ENCODE measurements at regions not wholly inside any gene's neighbourhood (a gene's known extent, or its start where the extent isn't known, plus 50 kb on each side); places are given as distances from the start of the nearest gene placed in this dataset.

GRCh38 chr15:46170326-46170725 is 535.5 kb downstream of the SQOR start:
- in situ Hi-C loops (cut with MboI; ENCODE audit: low pct_unique_long_range_greater_than_20kb in 2 of 9, low sequenced_read_pairs in 9 of 9, unreplicated experiment in 9 of 9), result no loop called here
- ATAC-seq (replicated peaks in 6 of 8), result no peak
- H3K4me1 ChIP-seq (replicated peaks in 1 of 2), result no peaks in the 10 kb centered on the region
- H3K27ac ChIP-seq, result no peak overlapping the region
- no peak overlapping the region for H3K4me3 ChIP-seq
- 24 to 95% (median 91%) methylated on average over 1 to 3 of the region's 3 CpGs; no CpG with 5 or more reads in 2 of the 10 experiments for WGBS, 10 experiments

GRCh38 chr15:46174122-46174521 is 539.3 kb downstream of the SQOR start:
- no peak for ATAC-seq (replicated peaks in 6 of 8)

GRCh38 chr15:46177219-46177618 is 542.4 kb downstream of the SQOR start:
- in situ Hi-C loops (cut with MboI; ENCODE audit: low pct_unique_long_range_greater_than_20kb in 2 of 9, low sequenced_read_pairs in 9 of 9, unreplicated experiment in 9 of 9), result no loop called here
- WGBS, 10 experiments, result 0 to 100% (median 67%) methylated on average over 1 to 2 of the region's 2 CpGs
- Histone ChIP-seq H3K27ac (no peak overlapping the region), H3K4me1 (replicated peaks in 1 of 2) (peaks cover 0 to 4% of the 10 kb centered on the region in 2 donors), H3K4me3 (no peak overlapping the region)
- ATAC-seq (replicated peaks in 6 of 8), result no peak

More at GRCh38 chr15:46174122-46174521, 539.3 kb downstream of the SQOR start:
- H3K27ac ChIP-seq, result no peak overlapping the region
- in situ Hi-C loops (cut with MboI; ENCODE audit: low pct_unique_long_range_greater_than_20kb in 2 of 9, low sequenced_read_pairs in 9 of 9, unreplicated experiment in 9 of 9), result no loop called here
- H3K4me3 ChIP-seq, result no peak overlapping the region
- 0 to 100% (median 80%) methylated on average over 1 to 2 of the region's 2 CpGs; no CpG with 5 or more reads in 1 of the 10 experiments for WGBS, 10 experiments
- peaks cover 0 to 4% of the 10 kb centered on the region in 2 donors for H3K4me1 ChIP-seq (replicated peaks in 1 of 2)

- 0 to 100% (median 67%) methylated on average over 1 of the region's 1 CpG; no CpG with 5 or more reads in 1 of the 10 experiments for WGBS, 10 experiments
- no peak overlapping the region for H3K4me3 ChIP-seq
- ATAC-seq (replicated peaks in 6 of 8), result no peak
- peaks cover 0 to 4% of the 10 kb centered on the region in 2 donors for H3K4me1 ChIP-seq (replicated peaks in 1 of 2)
- in situ Hi-C loops (cut with MboI; ENCODE audit: low pct_unique_long_range_greater_than_20kb in 2 of 9, low sequenced_read_pairs in 9 of 9, unreplicated experiment in 9 of 9), result no loop called here
- H3K27ac ChIP-seq, result no peak overlapping the region
Observed at GRCh38 chr15:46178138-46178537, 543.3 kb downstream of the SQOR start.

GRCh38 chr15:46207341-46207740 is 572.5 kb downstream of the SQOR start:
- H3K27ac ChIP-seq, result no peak overlapping the region
- ATAC-seq (replicated peaks in 6 of 8), result no peak
- 0 to 88% (median 64%) methylated on average over 1 to 2 of the region's 2 CpGs; no CpG with 5 or more reads in 2 of the 10 experiments for WGBS, 10 experiments
- in situ Hi-C loops (cut with MboI; ENCODE audit: low pct_unique_long_range_greater_than_20kb in 2 of 9, low sequenced_read_pairs in 9 of 9, unreplicated experiment in 9 of 9), result no loop called here
- no peak overlapping the region for H3K4me3 ChIP-seq
- H3K4me1 ChIP-seq (replicated peaks in 1 of 2), result no peaks in the 10 kb centered on the region

- in situ Hi-C loops (cut with MboI; ENCODE audit: low pct_unique_long_range_greater_than_20kb in 2 of 9, low sequenced_read_pairs in 9 of 9, unreplicated experiment in 9 of 9), result no loop called here
- Histone ChIP-seq H3K27ac (no peak overlapping the region), H3K4me1 (replicated peaks in 1 of 2) (no peaks in the 10 kb centered on the region), H3K4me3 (no peak overlapping the region)
- no peak for ATAC-seq (replicated peaks in 6 of 8)
Observed at GRCh38 chr15:46213551-46213950, 578.7 kb downstream of the SQOR start.

GRCh38 chr15:46222826-46223225 is 588.0 kb downstream of the SQOR start:
- no peaks in the 10 kb centered on the region for H3K4me1 ChIP-seq (replicated peaks in 1 of 2)
- no peak for ATAC-seq (replicated peaks in 6 of 8)
- no peak overlapping the region for H3K27ac ChIP-seq
- in situ Hi-C loops (cut with MboI; ENCODE audit: low pct_unique_long_range_greater_than_20kb in 2 of 9, low sequenced_read_pairs in 9 of 9, unreplicated experiment in 9 of 9), result no loop called here
- H3K4me3 ChIP-seq, result no peak overlapping the region
- 0 to 100% (median 50%) methylated on average over 1 to 2 of the region's 2 CpGs; no CpG with 5 or more reads in 1 of the 10 experiments for WGBS, 10 experiments

- no peak overlapping the region for H3K4me3 ChIP-seq
- H3K27ac ChIP-seq, result no peak overlapping the region
- in situ Hi-C loops (cut with MboI; ENCODE audit: low pct_unique_long_range_greater_than_20kb in 2 of 9, low sequenced_read_pairs in 9 of 9, unreplicated experiment in 9 of 9), result no loop called here
- 0 to 55% (median 0%) methylated on average over 1 of the region's 1 CpG; no CpG with 5 or more reads in 1 of the 10 experiments for WGBS, 10 experiments
- H3K4me1 ChIP-seq (replicated peaks in 1 of 2), result no peaks in the 10 kb centered on the region
- no peak for ATAC-seq (replicated peaks in 6 of 8)
Observed at GRCh38 chr15:46229263-46229662, 594.4 kb downstream of the SQOR start.

GRCh38 chr15:46231786-46232185 is 597.0 kb downstream of the SQOR start:
- in situ Hi-C loops (cut with MboI; ENCODE audit: low pct_unique_long_range_greater_than_20kb in 2 of 9, low sequenced_read_pairs in 9 of 9, unreplicated experiment in 9 of 9), result no loop called here
- H3K4me3 ChIP-seq, result no peak overlapping the region
- no peak for ATAC-seq (replicated peaks in 6 of 8)
- H3K27ac ChIP-seq, result no peak overlapping the region
- no peaks in the 10 kb centered on the region for H3K4me1 ChIP-seq (replicated peaks in 1 of 2)
- WGBS, 10 experiments, result 14 to 100% (median 82%) methylated on average over 1 to 5 of the region's 5 CpGs; no CpG with 5 or more reads in 2 of the 10 experiments

- Histone ChIP-seq H3K4me3 (no peak overlapping the region), H3K27ac (no peak overlapping the region), H3K4me1 (replicated peaks in 1 of 2) (no peaks in the 10 kb centered on the region)
- in situ Hi-C loops (cut with MboI; ENCODE audit: low pct_unique_long_range_greater_than_20kb in 2 of 9, low sequenced_read_pairs in 9 of 9, unreplicated experiment in 9 of 9), result no loop called here
- 0 to 86% (median 55%) methylated on average over 1 to 2 of the region's 2 CpGs; no CpG with 5 or more reads in 2 of the 10 experiments for WGBS, 10 experiments
- ATAC-seq (replicated peaks in 6 of 8), result no peak
Observed at GRCh38 chr15:46232471-46232870, 597.6 kb downstream of the SQOR start.

- no peak for ATAC-seq (replicated peaks in 6 of 8)
- no peak overlapping the region for H3K4me3 ChIP-seq
- in situ Hi-C loops (cut with MboI; ENCODE audit: low pct_unique_long_range_greater_than_20kb in 2 of 9, low sequenced_read_pairs in 9 of 9, unreplicated experiment in 9 of 9), result no loop called here
- 0 to 100% (median 60%) methylated on average over 1 of the region's 1 CpG; no CpG with 5 or more reads in 4 of the 10 experiments for WGBS, 10 experiments
- no peak overlapping the region for H3K27ac ChIP-seq
- no peaks in the 10 kb centered on the region for H3K4me1 ChIP-seq (replicated peaks in 1 of 2)
Observed at GRCh38 chr15:46242935-46243334, 608.1 kb downstream of the SQOR start.

- no peak overlapping the region for H3K4me3 ChIP-seq
- in situ Hi-C loops (cut with MboI; ENCODE audit: low pct_unique_long_range_greater_than_20kb in 2 of 9, low sequenced_read_pairs in 9 of 9, unreplicated experiment in 9 of 9), result no loop called here
- 7 to 90% (median 77%) methylated on average over 1 to 3 of the region's 3 CpGs for WGBS, 10 experiments
Observed at GRCh38 chr15:46251903-46252302, 617.1 kb downstream of the SQOR start.

GRCh38 chr15:46258056-46258455 is 623.2 kb downstream of the SQOR start:
- WGBS, 10 experiments, result 3 to 100% (median 73%) methylated on average over 2 to 5 of the region's 5 CpGs
- no peaks in the 10 kb centered on the region for H3K4me1 ChIP-seq (replicated peaks in 1 of 2)
- H3K27ac ChIP-seq, result no peak overlapping the region
- H3K4me3 ChIP-seq, result no peak overlapping the region
- in situ Hi-C loops (cut with MboI; ENCODE audit: low pct_unique_long_range_greater_than_20kb in 2 of 9, low sequenced_read_pairs in 9 of 9, unreplicated experiment in 9 of 9), result no loop called here
- ATAC-seq (replicated peaks in 6 of 8), result no peak

More at GRCh38 chr15:46251903-46252302, 617.1 kb downstream of the SQOR start:
- Histone ChIP-seq H3K4me1 (replicated peaks in 1 of 2) (no peaks in the 10 kb centered on the region), H3K27ac (no peak overlapping the region)
- no peak for ATAC-seq (replicated peaks in 6 of 8)

GRCh38 chr15:46260937-46261336 is 626.1 kb downstream of the SQOR start:
- ATAC-seq (replicated peaks in 6 of 8), result no peak
- in situ Hi-C loops (cut with MboI; ENCODE audit: low pct_unique_long_range_greater_than_20kb in 2 of 9, low sequenced_read_pairs in 9 of 9, unreplicated experiment in 9 of 9), result no loop called here
- H3K27ac ChIP-seq, result no peak overlapping the region
- H3K4me3 ChIP-seq, result no peak overlapping the region
- H3K4me1 ChIP-seq (replicated peaks in 1 of 2), result no peaks in the 10 kb centered on the region
- 20 to 100% (median 72%) methylated on average over 1 to 3 of the region's 3 CpGs; no CpG with 5 or more reads in 3 of the 10 experiments for WGBS, 10 experiments

All from motor neuron (in vitro differentiated cells).